Large intestine (tissue), 3 donors: ENCODE measurements at regions not wholly inside any gene's neighbourhood (a gene's known extent, or its start where the extent isn't known, plus 50 kb on each side); places are given as distances from the start of the nearest gene placed in this dataset.

Experiments used
- DNase-seq, 2 donors: peaks; one replicate each; pipeline versions ENCODE4 v3.0.0 to v3.0.0-alpha.2; 2013
- H3K27ac ChIP-seq: one replicate; pipeline ENCODE4 v1.5.1; 2013; ENCODE audit warnings: low read length
- H3K27me3 ChIP-seq: 2 replicates; pipeline ENCODE4 v1.6.1; 2013; ENCODE audit warnings: low read length; ENCODE audit not compliant: control insufficient read depth, insufficient read depth
- H3K36me3 ChIP-seq: 2 replicates; pipeline ENCODE4 v1.6.1; 2013; ENCODE audit warnings: low read length; ENCODE audit not compliant: control insufficient read depth, insufficient read depth
- H3K4me1 ChIP-seq: one replicate; pipeline ENCODE4 v1.6.1; 2013; ENCODE audit warnings: low read length; ENCODE audit not compliant: control insufficient read depth, insufficient read depth
- H3K4me3 ChIP-seq: one replicate; pipeline ENCODE4 v1.5.1; 2013; ENCODE audit warnings: low read length
- H3K9me3 ChIP-seq: one replicate; pipeline ENCODE4 v1.6.1; 2013; ENCODE audit warnings: mild to moderate bottlenecking, low read depth, low read length, moderate library complexity; ENCODE audit not compliant: control insufficient read depth
- WGBS: methylation state at CpG from one replicate; pipeline ENCODE4 v1.1.5; 2013; ENCODE audit warnings: low lambda C conversion rate; ENCODE audit not compliant: insufficient coverage; 5-methylcytosine and 5-hydroxymethylcytosine counted together

DNA sequence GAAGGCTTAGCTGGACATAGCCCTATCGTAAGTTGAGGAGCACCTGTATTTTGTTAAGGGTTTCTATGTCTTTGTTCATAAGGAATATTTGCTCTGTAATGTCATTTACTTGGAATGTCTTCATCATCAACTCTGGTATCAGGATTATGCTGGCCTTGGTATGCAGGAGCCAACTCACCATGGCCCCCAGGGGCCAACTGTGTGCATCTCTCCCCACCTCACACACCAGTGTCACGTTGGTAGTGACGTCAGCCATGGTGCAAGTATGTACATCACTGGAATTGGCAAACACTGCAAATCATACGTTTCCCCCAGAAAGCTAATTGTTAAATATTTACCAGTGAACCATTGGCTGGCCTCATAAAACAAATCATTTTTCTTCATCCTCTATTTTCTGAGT is 70.8 kb downstream of the YTHDF1 start:
- no peak for DNase-seq
- no peak overlapping the region for H3K27ac ChIP-seq
- H3K9me3 ChIP-seq = peaks cover 3% of the 10 kb centered on the region
- no peaks in the 10 kb centered on the region for H3K36me3 ChIP-seq
- H3K4me3 ChIP-seq = no peak overlapping the region
- H3K27me3 ChIP-seq = no peaks in the 10 kb centered on the region
- no peaks in the 10 kb centered on the region for H3K4me1 ChIP-seq
- WGBS = no CpG with 5 or more reads among the region's 4 CpGs

DNA sequence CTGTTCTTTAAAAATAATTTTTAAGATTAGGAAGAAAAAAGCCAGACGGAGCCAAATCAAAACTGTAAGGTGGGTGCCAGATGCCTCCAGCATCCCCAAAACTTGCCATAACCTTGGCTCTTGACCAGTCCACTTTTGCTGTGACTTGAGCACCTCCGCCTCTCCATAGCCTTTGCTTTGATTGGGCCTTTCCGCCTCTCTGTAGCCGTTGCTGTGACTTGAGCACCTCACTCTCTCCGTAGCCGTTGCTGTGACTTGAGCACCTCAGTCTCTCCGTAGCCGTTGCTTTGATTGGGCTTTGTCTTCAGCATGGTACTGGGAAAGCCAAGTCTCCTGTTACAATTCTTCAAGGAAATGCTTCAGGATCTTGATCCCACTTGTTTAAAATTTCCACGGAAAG is 73.0 kb downstream of the YTHDF1 start:
- 100% methylated on average over 1 of the region's 9 CpGs for WGBS
- no peak for DNase-seq

DNA sequence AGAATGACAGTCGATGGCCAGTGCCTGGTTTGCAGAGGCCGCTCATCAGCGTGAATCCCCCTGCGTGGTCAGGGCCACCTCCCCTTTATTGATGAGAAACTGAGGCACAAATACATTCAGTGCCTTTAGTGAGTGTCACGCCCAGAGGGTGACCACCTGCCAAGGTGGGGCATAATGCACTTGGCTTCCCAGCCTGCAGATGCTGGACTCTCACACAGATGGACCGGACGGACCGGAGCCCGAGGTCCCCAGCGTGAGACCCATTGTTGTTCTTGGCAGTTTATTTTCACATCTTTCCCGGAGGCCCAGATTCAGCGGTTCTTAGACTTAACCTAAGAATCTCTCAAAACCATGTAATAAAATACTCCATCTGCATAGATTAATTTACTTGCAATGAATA is 74.4 kb downstream of the YTHDF1 start:
- Histone ChIP-seq H3K36me3 (no peaks in the 10 kb centered on the region), H3K9me3 (no peaks in the 10 kb centered on the region), H3K27me3 (peaks cover 3% of the 10 kb centered on the region), H3K4me3 (no peak overlapping the region), H3K27ac (no peak overlapping the region), H3K4me1 (no peaks in the 10 kb centered on the region)
- no CpG with 5 or more reads among the region's 12 CpGs for WGBS
- no peak for DNase-seq

More for the DNA sequence above, 73.0 kb downstream of the YTHDF1 start:
- H3K4me1 ChIP-seq = no peaks in the 10 kb centered on the region
- peaks cover under 1% of the 10 kb centered on the region for H3K27me3 ChIP-seq
- no peaks in the 10 kb centered on the region for H3K36me3 ChIP-seq
- no peak overlapping the region for H3K4me3 ChIP-seq
- no peak overlapping the region for H3K27ac ChIP-seq
- H3K9me3 ChIP-seq = no peaks in the 10 kb centered on the region

DNA sequence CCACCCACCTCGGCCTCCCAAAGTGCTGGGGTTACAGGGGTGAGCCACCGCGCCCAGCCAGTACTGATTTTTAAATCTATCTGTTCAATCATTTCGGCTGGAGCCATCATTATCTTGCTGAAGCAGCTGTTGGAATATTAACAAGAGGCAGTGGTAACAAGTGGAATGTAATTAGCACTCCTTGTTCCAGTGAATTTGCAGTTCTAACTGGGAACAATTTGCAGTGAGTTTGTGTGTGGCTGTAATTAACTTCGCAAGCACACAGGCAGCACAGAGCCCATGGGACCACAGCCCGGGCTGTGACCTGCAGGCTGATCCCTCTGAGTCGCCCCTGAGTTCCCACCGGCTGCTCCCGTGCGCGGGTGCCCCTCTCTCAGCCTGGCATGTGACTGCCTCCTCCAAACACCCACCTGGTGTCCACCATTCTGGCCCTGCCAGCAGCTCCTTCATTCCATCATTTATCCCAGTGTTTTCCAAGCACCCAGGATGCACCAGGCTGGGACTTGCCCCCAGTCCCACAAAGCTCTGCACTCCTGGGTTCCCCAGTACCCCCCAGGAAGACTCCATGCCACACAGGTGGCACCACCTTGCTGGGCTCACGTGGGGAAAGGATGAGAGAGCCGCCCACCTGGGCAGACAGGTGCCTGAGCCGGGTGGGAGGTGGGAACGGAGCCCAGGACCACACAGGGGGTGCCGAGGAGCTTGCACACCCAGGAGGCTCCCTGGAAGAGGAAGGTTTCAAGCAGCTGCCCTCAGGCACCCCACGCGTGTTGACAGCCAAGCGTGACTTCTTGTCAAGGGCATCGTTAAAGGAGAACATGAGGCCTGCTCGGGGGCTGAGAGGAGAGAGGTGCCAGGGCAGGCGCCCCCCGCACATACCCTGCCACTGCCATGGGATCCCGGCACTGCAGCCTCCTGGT is 75.2 kb downstream of the YTHDF1 start:
- no peaks in the 10 kb centered on the region for H3K9me3 ChIP-seq
- no peaks in the 10 kb centered on the region for H3K4me1 ChIP-seq
- DNase-seq = no peak
- 20% methylated on average over 1 of the region's 24 CpGs for WGBS
- no peaks in the 10 kb centered on the region for H3K36me3 ChIP-seq
- H3K4me3 ChIP-seq = no peak overlapping the region
- H3K27me3 ChIP-seq = peaks cover 3% of the 10 kb centered on the region
- no peak overlapping the region for H3K27ac ChIP-seq

DNA sequence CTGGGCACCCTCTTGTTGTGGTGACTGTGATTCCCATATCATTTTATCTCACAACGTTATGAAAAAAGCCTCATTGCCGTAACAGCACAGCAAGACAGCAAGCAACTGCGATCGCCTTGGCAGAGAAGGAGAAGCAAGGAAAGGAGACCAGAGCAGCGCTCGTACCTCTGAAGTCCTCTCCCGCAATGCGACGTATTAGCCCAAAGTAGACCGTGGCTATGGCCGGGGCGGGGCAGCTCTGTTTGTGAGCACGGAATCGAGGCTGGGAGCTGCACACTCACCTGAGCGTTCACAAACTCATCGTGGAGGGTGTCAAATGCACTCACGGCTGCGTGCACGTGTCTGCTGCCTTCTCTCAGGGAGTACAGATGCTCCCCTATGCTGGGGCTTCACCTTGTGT is 76.1 kb downstream of the YTHDF1 start:
- Histone ChIP-seq H3K36me3 (no peaks in the 10 kb centered on the region), H3K27ac (no peak overlapping the region), H3K4me1 (no peaks in the 10 kb centered on the region), H3K27me3 (peaks cover 3% of the 10 kb centered on the region), H3K4me3 (no peak overlapping the region), H3K9me3 (no peaks in the 10 kb centered on the region)
- no CpG with 5 or more reads among the region's 19 CpGs for WGBS
- no peak for DNase-seq

DNA sequence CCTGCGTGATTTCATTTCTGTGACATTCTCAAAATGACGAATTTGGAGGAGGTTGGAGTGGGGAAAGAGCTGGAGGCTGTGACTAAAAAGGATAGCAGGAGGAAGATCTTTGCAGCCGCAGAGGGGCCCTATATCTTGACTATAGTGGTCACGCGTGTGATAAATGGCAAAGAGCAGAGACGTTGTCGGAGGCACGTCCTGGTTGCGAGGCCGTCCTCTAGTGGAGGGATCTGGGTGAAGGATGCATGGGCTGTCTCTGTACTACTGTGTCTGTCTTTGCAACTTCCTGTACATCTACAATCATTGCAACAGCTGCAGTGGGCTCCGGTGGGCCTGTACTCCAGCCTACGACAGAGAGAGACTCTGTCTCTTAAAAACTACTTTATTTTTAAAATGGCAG is 76.6 kb downstream of the YTHDF1 start:
- DNase-seq = no peak
- Histone ChIP-seq H3K36me3 (no peaks in the 10 kb centered on the region), H3K4me1 (no peaks in the 10 kb centered on the region), H3K27ac (no peak overlapping the region), H3K27me3 (peaks cover 3% of the 10 kb centered on the region), H3K9me3 (no peaks in the 10 kb centered on the region), H3K4me3 (no peak overlapping the region)
- no CpG with 5 or more reads among the region's 12 CpGs for WGBS

DNA sequence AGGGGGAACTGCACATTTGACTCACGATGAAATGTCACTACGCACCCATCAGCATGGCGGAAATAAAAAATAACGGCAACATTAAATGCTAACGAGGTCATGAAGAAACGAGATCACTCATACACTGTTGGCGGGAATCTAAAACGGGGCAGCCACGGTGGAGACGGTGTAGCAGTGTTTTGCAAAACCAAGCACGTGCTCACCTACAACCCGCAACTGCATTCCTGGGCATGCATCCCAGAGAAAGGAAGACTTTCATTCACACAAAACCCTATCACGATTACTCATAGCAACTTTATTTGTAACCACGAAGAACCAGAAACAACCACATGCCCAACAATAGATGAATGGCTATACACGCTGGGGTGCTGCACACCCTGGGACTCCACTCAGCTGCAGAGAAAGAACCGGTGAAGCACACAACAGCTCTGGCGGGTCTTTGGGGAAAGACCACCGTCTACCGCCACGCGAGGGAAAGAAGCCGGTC is 77.0 kb downstream of the YTHDF1 start:
- Histone ChIP-seq H3K4me3 (no peak overlapping the region), H3K27ac (no peak overlapping the region), H3K4me1 (no peaks in the 10 kb centered on the region), H3K36me3 (no peaks in the 10 kb centered on the region), H3K27me3 (peaks cover 3% of the 10 kb centered on the region), H3K9me3 (no peaks in the 10 kb centered on the region)
- no peak for DNase-seq
- WGBS = 100% methylated on average over 2 of the region's 22 CpGs

DNA sequence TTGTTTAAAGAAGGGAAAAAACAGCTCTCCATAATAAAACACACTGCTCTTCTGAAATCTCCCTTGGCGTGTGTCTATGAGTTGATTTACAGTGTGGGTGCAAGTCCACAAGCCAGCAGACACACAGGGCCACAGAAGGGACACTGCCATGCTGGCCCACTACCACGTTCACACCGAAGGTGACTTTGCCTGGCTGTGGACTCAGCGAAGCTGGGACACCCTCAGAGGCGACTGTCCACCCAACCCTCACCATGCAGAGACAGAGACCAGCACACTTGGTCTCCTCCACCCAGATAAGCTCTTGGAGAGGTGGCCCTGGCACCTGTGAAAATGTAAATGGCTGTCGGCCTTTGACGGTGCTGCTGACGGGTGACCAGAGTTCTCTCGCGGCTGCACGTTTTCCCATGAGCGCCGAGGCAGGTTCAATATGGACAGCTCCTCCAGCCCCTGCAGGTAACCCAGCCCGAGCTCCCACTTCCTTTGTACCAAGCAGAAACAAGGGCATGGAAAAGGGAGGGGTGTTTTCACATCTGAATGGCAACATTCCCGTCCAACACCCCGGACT is 78.0 kb downstream of the YTHDF1 start:
- Histone ChIP-seq H3K27me3 (peaks cover 3% of the 10 kb centered on the region), H3K27ac (no peak overlapping the region), H3K9me3 (no peaks in the 10 kb centered on the region), H3K4me1 (no peaks in the 10 kb centered on the region), H3K4me3 (no peak overlapping the region), H3K36me3 (no peaks in the 10 kb centered on the region)
- 40% methylated on average over 1 of the region's 16 CpGs for WGBS
- DNase-seq = no peak

DNA sequence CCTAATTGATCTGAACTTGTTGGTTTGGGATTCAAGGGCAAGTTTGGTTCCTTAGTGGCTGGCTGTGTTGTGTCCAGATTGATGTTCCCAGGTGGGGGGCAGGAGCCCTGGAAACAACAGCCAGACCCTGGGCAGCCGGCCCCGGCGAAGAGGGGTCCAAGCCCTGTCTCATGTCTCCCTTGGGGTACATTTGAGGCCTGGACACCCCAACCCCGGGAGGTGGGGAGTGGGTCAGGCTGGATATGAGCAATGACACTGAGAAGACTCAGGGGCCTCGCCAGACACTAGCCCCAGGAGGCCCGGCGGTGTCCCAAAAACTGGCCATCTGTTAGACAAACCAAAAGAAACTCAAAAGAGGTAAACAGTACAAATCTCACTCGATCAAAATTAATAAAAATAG is 79.6 kb downstream of the YTHDF1 start:
- Histone ChIP-seq H3K27me3 (peaks cover 4% of the 10 kb centered on the region), H3K4me3 (no peak overlapping the region), H3K36me3 (no peaks in the 10 kb centered on the region), H3K4me1 (no peaks in the 10 kb centered on the region), H3K27ac (no peak overlapping the region), H3K9me3 (no peaks in the 10 kb centered on the region)
- DNase-seq = no peak
- 60% methylated on average over 1 of the region's 8 CpGs for WGBS

DNA sequence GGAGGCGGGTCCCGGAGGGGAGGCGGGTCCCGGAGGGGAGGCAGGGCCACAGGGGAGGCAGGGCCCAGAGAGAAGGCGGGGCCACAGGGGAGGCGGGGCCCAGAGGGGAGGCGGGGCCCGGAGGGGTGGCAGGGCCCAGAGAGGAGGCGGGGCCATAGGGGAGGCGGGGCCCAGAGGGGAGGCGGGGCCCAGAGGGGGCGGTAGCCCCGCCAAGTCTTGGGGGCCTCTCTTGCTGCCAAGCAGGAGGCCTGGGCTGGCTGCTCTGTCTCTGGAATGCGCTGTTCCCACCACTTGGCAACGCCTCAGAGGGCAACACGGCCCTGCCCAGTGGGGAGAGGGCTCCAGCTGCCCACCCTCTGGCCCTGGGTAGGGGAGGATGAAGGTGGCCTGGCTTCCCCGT is 80.5 kb downstream of the YTHDF1 start:
- Histone ChIP-seq H3K27me3 (peaks cover 10% of the 10 kb centered on the region), H3K4me3 (no peak overlapping the region), H3K9me3 (no peaks in the 10 kb centered on the region), H3K4me1 (no peaks in the 10 kb centered on the region), H3K27ac (no peak overlapping the region), H3K36me3 (no peaks in the 10 kb centered on the region)
- no CpG with 5 or more reads among the region's 17 CpGs for WGBS
- DNase-seq = no peak
